ENCODE measurements at regions not wholly inside any gene's neighbourhood (a gene's known extent, or its start where the extent isn't known, plus 50 kb on each side); places are given as distances from the start of the nearest gene placed in this dataset.

GRCh38 chr6:50978380-50979170 is 159.9 kb downstream of the TFAP2B start:
- Histone ChIP-seq H3K9me3 (ENCODE audit: insufficient read depth, low read depth, low read length) (no peaks in the 10 kb centered on the region), H3K27me3 (ENCODE audit: insufficient read depth, low read length) (no peaks in the 10 kb centered on the region), H3K27ac (ENCODE audit: low read length) (no peak overlapping the region), H3K9ac (ENCODE audit: low read depth, low read length) (no peak overlapping the region), H3K4me1 (ENCODE audit: insufficient read depth, low read length) (peaks cover 5% of the 10 kb centered on the region; the same call in 1 of the 2 replicates), H3K36me3 (ENCODE audit: insufficient read depth, low read depth, low read length) (no peaks in the 10 kb centered on the region), H3K4me3 (ENCODE audit: low read length) (no peak overlapping the region)

- peaks cover 5% of the 10 kb centered on the region; the same call in 1 of the 2 replicates for H3K4me1 ChIP-seq (ENCODE audit: insufficient read depth, low read length)
- H3K27ac ChIP-seq (ENCODE audit: low read length), result no peak overlapping the region
- no peaks in the 10 kb centered on the region for H3K36me3 ChIP-seq (ENCODE audit: insufficient read depth, low read depth, low read length)
- H3K4me3 ChIP-seq (ENCODE audit: low read length), result no peak overlapping the region
- H3K9me3 ChIP-seq (ENCODE audit: insufficient read depth, low read depth, low read length), result no peaks in the 10 kb centered on the region
- H3K9ac ChIP-seq (ENCODE audit: low read depth, low read length), result no peak overlapping the region
- H3K27me3 ChIP-seq (ENCODE audit: insufficient read depth, low read length), result no peaks in the 10 kb centered on the region
Measured at GRCh38 chr6:50979171-50979525, 160.5 kb downstream of the TFAP2B start.

- Histone ChIP-seq H3K4me1 (ENCODE audit: insufficient read depth, low read length) (peaks cover 5% of the 10 kb centered on the region; the same call in 1 of the 2 replicates), H3K9me3 (ENCODE audit: insufficient read depth, low read depth, low read length) (no peaks in the 10 kb centered on the region), H3K4me3 (ENCODE audit: low read length) (no peak overlapping the region), H3K9ac (ENCODE audit: low read depth, low read length) (no peak overlapping the region), H3K27ac (ENCODE audit: low read length) (no peak overlapping the region), H3K36me3 (ENCODE audit: insufficient read depth, low read depth, low read length) (no peaks in the 10 kb centered on the region), H3K27me3 (ENCODE audit: insufficient read depth, low read length) (no peaks in the 10 kb centered on the region)
Measured at GRCh38 chr6:50984135-50984534, 165.5 kb downstream of the TFAP2B start.

DNA sequence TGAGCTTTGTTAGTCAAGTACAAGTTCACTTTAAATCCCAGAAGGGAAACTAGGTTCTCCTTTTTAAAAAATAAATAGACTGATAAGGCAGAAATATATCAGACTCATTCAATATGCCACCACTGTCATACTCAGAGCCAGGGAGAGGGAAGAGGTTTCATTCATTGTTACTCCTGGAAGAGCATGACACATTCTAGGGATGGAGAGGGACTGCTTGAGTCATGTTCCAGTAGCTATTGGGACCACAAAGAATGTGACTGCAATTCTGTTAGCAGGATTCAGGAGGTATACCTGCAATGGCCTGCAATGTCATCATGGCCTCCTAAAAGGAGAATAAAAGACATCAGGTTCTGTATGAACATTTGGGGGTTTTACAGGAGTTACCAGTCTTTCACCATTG is 167.6 kb downstream of the TFAP2B start:
- H3K27ac ChIP-seq (ENCODE audit: low read length), result no peak overlapping the region
- no peaks in the 10 kb centered on the region for H3K27me3 ChIP-seq (ENCODE audit: insufficient read depth, low read length)
- no peaks in the 10 kb centered on the region for H3K36me3 ChIP-seq (ENCODE audit: insufficient read depth, low read depth, low read length)
- H3K4me1 ChIP-seq (ENCODE audit: insufficient read depth, low read length), result no peaks in the 10 kb centered on the region
- no peaks in the 10 kb centered on the region for H3K9me3 ChIP-seq (ENCODE audit: insufficient read depth, low read depth, low read length)
- no peak overlapping the region for H3K4me3 ChIP-seq (ENCODE audit: low read length)
- no peak overlapping the region for H3K9ac ChIP-seq (ENCODE audit: low read depth, low read length)

DNA sequence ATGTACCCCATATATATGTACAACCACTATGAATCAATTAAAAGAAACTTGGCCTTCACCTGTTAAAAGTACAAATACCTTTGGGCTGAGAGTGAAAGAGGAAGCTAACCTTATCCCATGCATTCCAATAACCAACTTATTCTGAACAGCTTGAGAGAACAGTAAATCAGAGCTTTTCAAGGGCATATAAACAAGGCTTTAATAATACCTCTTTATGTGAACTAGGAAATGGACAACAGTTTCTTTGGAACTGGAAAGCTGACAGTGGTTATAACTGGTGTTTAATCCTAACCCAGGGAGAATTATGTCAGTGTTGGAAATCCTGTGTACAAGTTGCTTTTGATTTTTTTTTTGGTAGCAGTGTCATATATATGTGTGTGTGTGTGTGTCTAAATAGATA is 170.5 kb downstream of the TFAP2B start:
- Histone ChIP-seq H3K4me1 (ENCODE audit: insufficient read depth, low read length) (no peaks in the 10 kb centered on the region), H3K9ac (ENCODE audit: low read depth, low read length) (no peak overlapping the region), H3K9me3 (ENCODE audit: insufficient read depth, low read depth, low read length) (no peaks in the 10 kb centered on the region), H3K27me3 (ENCODE audit: insufficient read depth, low read length) (no peaks in the 10 kb centered on the region), H3K27ac (ENCODE audit: low read length) (no peak overlapping the region), H3K4me3 (ENCODE audit: low read length) (no peak overlapping the region), H3K36me3 (ENCODE audit: insufficient read depth, low read depth, low read length) (no peaks in the 10 kb centered on the region)

- Histone ChIP-seq H3K4me1 (ENCODE audit: insufficient read depth, low read length) (no peaks in the 10 kb centered on the region), H3K9me3 (ENCODE audit: insufficient read depth, low read depth, low read length) (no peaks in the 10 kb centered on the region), H3K36me3 (ENCODE audit: insufficient read depth, low read depth, low read length) (no peaks in the 10 kb centered on the region), H3K27me3 (ENCODE audit: insufficient read depth, low read length) (no peaks in the 10 kb centered on the region), H3K27ac (ENCODE audit: low read length) (no peak overlapping the region), H3K4me3 (ENCODE audit: low read length) (no peak overlapping the region), H3K9ac (ENCODE audit: low read depth, low read length) (no peak overlapping the region)
Measured at GRCh38 chr6:50990750-50991446, 172.2 kb downstream of the TFAP2B start.

- Histone ChIP-seq H3K9me3 (ENCODE audit: insufficient read depth, low read depth, low read length) (no peaks in the 10 kb centered on the region), H3K4me1 (ENCODE audit: insufficient read depth, low read length) (no peaks in the 10 kb centered on the region), H3K27ac (ENCODE audit: low read length) (no peak overlapping the region), H3K27me3 (ENCODE audit: insufficient read depth, low read length) (no peaks in the 10 kb centered on the region), H3K36me3 (ENCODE audit: insufficient read depth, low read depth, low read length) (no peaks in the 10 kb centered on the region), H3K9ac (ENCODE audit: low read depth, low read length) (no peak overlapping the region), H3K4me3 (ENCODE audit: low read length) (no peak overlapping the region)
Measured at GRCh38 chr6:50992232-50992631, 173.6 kb downstream of the TFAP2B start.

- Histone ChIP-seq H3K9me3 (ENCODE audit: insufficient read depth, low read depth, low read length) (no peaks in the 10 kb centered on the region), H3K4me3 (ENCODE audit: low read length) (no peak overlapping the region), H3K36me3 (ENCODE audit: insufficient read depth, low read depth, low read length) (no peaks in the 10 kb centered on the region), H3K27ac (ENCODE audit: low read length) (no peak overlapping the region), H3K27me3 (ENCODE audit: insufficient read depth, low read length) (no peaks in the 10 kb centered on the region), H3K4me1 (ENCODE audit: insufficient read depth, low read length) (no peaks in the 10 kb centered on the region), H3K9ac (ENCODE audit: low read depth, low read length) (no peak overlapping the region)
Measured at GRCh38 chr6:50992704-50993625, 174.3 kb downstream of the TFAP2B start.

- Histone ChIP-seq H3K27me3 (ENCODE audit: insufficient read depth, low read length) (no peaks in the 10 kb centered on the region), H3K9ac (ENCODE audit: low read depth, low read length) (no peak overlapping the region), H3K4me3 (ENCODE audit: low read length) (no peak overlapping the region), H3K27ac (ENCODE audit: low read length) (no peak overlapping the region), H3K4me1 (ENCODE audit: insufficient read depth, low read length) (no peaks in the 10 kb centered on the region), H3K36me3 (ENCODE audit: insufficient read depth, low read depth, low read length) (no peaks in the 10 kb centered on the region), H3K9me3 (ENCODE audit: insufficient read depth, low read depth, low read length) (no peaks in the 10 kb centered on the region)
Measured at GRCh38 chr6:50993941-50994720, 175.5 kb downstream of the TFAP2B start.

DNA sequence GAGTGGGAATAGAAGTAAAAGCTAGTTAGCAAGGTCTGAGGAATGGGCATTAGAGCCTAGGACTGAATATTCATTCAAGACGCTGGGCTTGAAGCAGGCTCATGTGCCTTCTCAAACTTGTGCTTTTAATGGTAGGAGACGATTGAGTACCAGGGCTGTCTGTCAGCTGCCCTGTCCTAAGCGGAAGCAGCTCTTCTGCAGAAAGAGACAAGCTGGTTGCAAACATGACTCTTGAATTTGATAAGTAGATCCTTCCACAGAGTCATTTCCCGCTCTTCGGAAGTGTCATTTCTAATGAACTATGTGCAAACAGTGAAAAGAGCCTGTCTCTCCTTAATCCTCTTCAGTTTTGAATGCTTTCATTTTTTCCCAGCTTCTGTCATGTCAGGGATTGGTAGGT is 176.4 kb downstream of the TFAP2B start:
- Histone ChIP-seq H3K27ac (ENCODE audit: low read length) (no peak overlapping the region), H3K4me3 (ENCODE audit: low read length) (no peak overlapping the region), H3K36me3 (ENCODE audit: insufficient read depth, low read depth, low read length) (no peaks in the 10 kb centered on the region), H3K9me3 (ENCODE audit: insufficient read depth, low read depth, low read length) (no peaks in the 10 kb centered on the region), H3K27me3 (ENCODE audit: insufficient read depth, low read length) (no peaks in the 10 kb centered on the region), H3K9ac (ENCODE audit: low read depth, low read length) (no peak overlapping the region), H3K4me1 (ENCODE audit: insufficient read depth, low read length) (no peaks in the 10 kb centered on the region)

DNA sequence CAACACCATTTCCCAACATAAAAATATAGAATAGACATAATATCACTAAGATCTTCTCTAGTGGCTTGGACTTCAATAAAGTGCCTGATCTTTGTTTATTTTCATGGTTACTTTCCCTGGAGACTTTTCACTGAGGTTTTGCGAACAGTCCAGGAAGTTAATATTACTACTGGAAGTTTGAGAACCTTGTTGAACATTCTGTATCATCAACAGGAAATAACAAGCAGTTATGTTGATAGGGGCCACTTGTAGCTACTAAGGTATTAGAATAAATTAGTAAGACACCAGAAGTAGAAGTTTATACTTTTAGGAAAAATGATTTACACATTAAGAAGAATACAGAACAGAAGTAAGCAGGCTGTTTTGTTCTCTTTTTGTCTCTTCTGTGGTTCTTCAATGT is 180.2 kb downstream of the TFAP2B start:
- no peak overlapping the region for H3K27ac ChIP-seq (ENCODE audit: low read length)
- no peaks in the 10 kb centered on the region for H3K27me3 ChIP-seq (ENCODE audit: insufficient read depth, low read length)
- H3K36me3 ChIP-seq (ENCODE audit: insufficient read depth, low read depth, low read length), result no peaks in the 10 kb centered on the region
- no peaks in the 10 kb centered on the region for H3K4me1 ChIP-seq (ENCODE audit: insufficient read depth, low read length)
- no peaks in the 10 kb centered on the region for H3K9me3 ChIP-seq (ENCODE audit: insufficient read depth, low read depth, low read length)
- no peak overlapping the region for H3K4me3 ChIP-seq (ENCODE audit: low read length)
- H3K9ac ChIP-seq (ENCODE audit: low read depth, low read length), result no peak overlapping the region
